ENCODE measurements at regions not wholly inside any gene's neighbourhood (a gene's known extent, or its start where the extent isn't known, plus 50 kb on each side); places are given as distances from the start of the nearest gene placed in this dataset.
"Not testable (repeated sequence)": the region's sequence is repeated elsewhere in the genome, so short reads cannot be mapped to it uniquely, and the experiment has no call there.

GRCh38 chr4:52373650-52374049 is 285.5 kb downstream of the USP46 start:
- DNase-seq = peak in 1 of 3 experiments; percentile 42

GRCh38 chr4:52374877-52375276 is 284.2 kb downstream of the USP46 start:
- no peak for DNase-seq

- peak; percentile 16 to 75 (median 68) for DNase-seq
These were observed 282.9 kb downstream of the USP46 start for GRCh38 chr4:52376132-52376704.

- no peak for DNase-seq
These were observed 281.5 kb downstream of the USP46 start for GRCh38 chr4:52377563-52377962.

GRCh38 chr4:52407545-52407944 is 251.6 kb downstream of the USP46 start:
- peak in 1 of 3 experiments; percentile 6 for DNase-seq

- DNase-seq = no peak
These were observed 251.1 kb downstream of the USP46 start for GRCh38 chr4:52408032-52408431.

- DNase-seq = no peak
These were observed 250.6 kb downstream of the USP46 start for GRCh38 chr4:52408471-52408870.

GRCh38 chr4:52409766-52410165 is 249.3 kb downstream of the USP46 start:
- not testable (repeated sequence) for DNase-seq

GRCh38 chr4:52410971-52411370 is 248.1 kb downstream of the USP46 start:
- no peak for DNase-seq

- DNase-seq = no peak
These were observed 238.8 kb downstream of the USP46 start for GRCh38 chr4:52420330-52420729.

- no peak for DNase-seq
These were observed 237.3 kb downstream of the USP46 start for GRCh38 chr4:52421811-52422213.

- DNase-seq = no peak
These were observed 235.1 kb downstream of the USP46 start for GRCh38 chr4:52423967-52424366.

- peak in 2 of 3 experiments; percentile 4 to 60 for DNase-seq
These were observed 233.3 kb downstream of the USP46 start for GRCh38 chr4:52425751-52426326.

- DNase-seq = no peak
These were observed 227.7 kb downstream of the USP46 start for GRCh38 chr4:52431410-52431809.

- no peak for DNase-seq
These were observed 227.2 kb downstream of the USP46 start for GRCh38 chr4:52431869-52432268.

GRCh38 chr4:52442524-52442923 is 216.6 kb downstream of the USP46 start:
- DNase-seq = not testable (repeated sequence)

- no peak for DNase-seq
These were observed 186.7 kb downstream of the USP46 start for GRCh38 chr4:52472444-52472843.

GRCh38 chr4:52477191-52477780 is 181.8 kb downstream of the USP46 start:
- no peak for DNase-seq

- DNase-seq = no peak
These were observed 175.8 kb downstream of the USP46 start for GRCh38 chr4:52483186-52483890.

GRCh38 chr4:52507774-52508173 is 151.3 kb downstream of the USP46 start:
- no peak for DNase-seq

GRCh38 chr4:52510939-52511565 is 148.0 kb downstream of the USP46 start:
- DNase-seq = no peak

GRCh38 chr4:52511825-52512224 is 147.3 kb downstream of the USP46 start:
- no peak for DNase-seq

- no peak for DNase-seq
These were observed 146.8 kb downstream of the USP46 start for GRCh38 chr4:52512291-52512690.

All from NCI-H1417 (cell line).